GM12874 (cell line): ENCODE measurements at regions not wholly inside any gene's neighbourhood (a gene's known extent, or its start where the extent isn't known, plus 50 kb on each side); places are given as distances from the start of the nearest gene placed in this dataset.

ENCODE experiments used
- CTCF ChIP-seq: IDR thresholded peaks from 2 replicates; pipeline ENCODE4 v1.5.1; 2011; ENCODE audit warnings: low read depth, mild to moderate bottlenecking, control low read depth, low read length, moderate library complexity; ENCODE audit not compliant: insufficient read depth

GRCh38 chr1:194654956-194655355, 1468.5 kb upstream of the B3GALT2 start:
- TF ChIP-seq CTCF = no peak

GRCh38 chr1:194653385-194653784, 1467.0 kb upstream of the B3GALT2 start:
- no peak for TF ChIP-seq CTCF

- TF ChIP-seq CTCF = no peak
Observed at GRCh38 chr1:194647118-194647517, 1460.7 kb upstream of the B3GALT2 start.

- no peak for TF ChIP-seq CTCF
Observed at GRCh38 chr1:194644528-194644927, 1458.1 kb upstream of the B3GALT2 start.

GRCh38 chr1:194640322-194640721, 1453.9 kb upstream of the B3GALT2 start:
- TF ChIP-seq CTCF = no peak

- no peak for TF ChIP-seq CTCF
Observed at GRCh38 chr1:194629011-194629410, 1442.6 kb upstream of the B3GALT2 start.

- TF ChIP-seq CTCF = no peak
Observed at GRCh38 chr1:194624833-194625232, 1438.4 kb upstream of the B3GALT2 start.

- no peak for TF ChIP-seq CTCF
Observed at GRCh38 chr1:194618101-194618500, 1431.7 kb upstream of the B3GALT2 start.
